ENCODE measurements at regions not wholly inside any gene's neighbourhood (a gene's known extent, or its start where the extent isn't known, plus 50 kb on each side); places are given as distances from the start of the nearest gene placed in this dataset.

- H3K9me2 ChIP-seq (replicated peaks; ENCODE audit: insufficient read depth, low read length), result no peaks in the 10 kb centered on the region
- H3K36me3 ChIP-seq (replicated peaks; ENCODE audit: insufficient read depth, low read length), result no peaks in the 10 kb centered on the region
- H4K20me1 ChIP-seq (ENCODE audit: insufficient read depth, low read length), result no peaks in the 10 kb centered on the region
- H3K27ac ChIP-seq (ENCODE audit: low read length), result no peak overlapping the region
- H3K27me3 ChIP-seq (replicated peaks; ENCODE audit: insufficient read depth, low read length), result no peaks in the 10 kb centered on the region
- no peaks in the 10 kb centered on the region for H3K4me1 ChIP-seq (ENCODE audit: low read length)
- DNase-seq, result no peak
- TF ChIP-seq, protein P1, sequence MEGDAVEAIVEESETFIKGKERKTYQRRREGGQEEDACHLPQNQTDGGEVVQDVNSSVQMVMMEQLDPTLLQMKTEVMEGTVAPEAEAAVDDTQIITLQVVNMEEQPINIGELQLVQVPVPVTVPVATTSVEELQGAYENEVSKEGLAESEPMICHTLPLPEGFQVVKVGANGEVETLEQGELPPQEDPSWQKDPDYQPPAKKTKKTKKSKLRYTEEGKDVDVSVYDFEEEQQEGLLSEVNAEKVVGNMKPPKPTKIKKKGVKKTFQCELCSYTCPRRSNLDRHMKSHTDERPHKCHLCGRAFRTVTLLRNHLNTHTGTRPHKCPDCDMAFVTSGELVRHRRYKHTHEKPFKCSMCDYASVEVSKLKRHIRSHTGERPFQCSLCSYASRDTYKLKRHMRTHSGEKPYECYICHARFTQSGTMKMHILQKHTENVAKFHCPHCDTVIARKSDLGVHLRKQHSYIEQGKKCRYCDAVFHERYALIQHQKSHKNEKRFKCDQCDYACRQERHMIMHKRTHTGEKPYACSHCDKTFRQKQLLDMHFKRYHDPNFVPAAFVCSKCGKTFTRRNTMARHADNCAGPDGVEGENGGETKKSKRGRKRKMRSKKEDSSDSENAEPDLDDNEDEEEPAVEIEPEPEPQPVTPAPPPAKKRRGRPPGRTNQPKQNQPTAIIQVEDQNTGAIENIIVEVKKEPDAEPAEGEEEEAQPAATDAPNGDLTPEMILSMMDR (IDR thresholded peaks at IDR 0.05; ENCODE audit: low read length), result no peak
- no peak for TF ChIP-seq EZH2 (optimal IDR thresholded peaks at IDR 0.05; ENCODE audit: low read depth, low read length)
- TF ChIP-seq EZH2phosphoT487 (IDR thresholded peaks at IDR 0.05; ENCODE audit: low read length), result no peak
- H3K9ac ChIP-seq (ENCODE audit: low read length), result no peak overlapping the region
- H3K4me2 ChIP-seq (ENCODE audit: low read depth, low read length), result no peak overlapping the region
- no peaks in the 10 kb centered on the region for H3K79me2 ChIP-seq (ENCODE audit: low read length)
- H3K4me3 ChIP-seq (ENCODE audit: low read length), result no peak overlapping the region
- no peak overlapping the region for H2AFZ ChIP-seq (ENCODE audit: low read length)
- H3F3A ChIP-seq (ENCODE audit: insufficient read depth, low read length), result no peaks in the 10 kb centered on the region
- H3K9me3 ChIP-seq (replicated peaks; ENCODE audit: insufficient read depth, low read length), result no peaks in the 10 kb centered on the region
Measured at GRCh38 chr7:68505721-68506120, 1092.6 kb upstream of the AUTS2 start.

- Histone ChIP-seq H3K9ac (ENCODE audit: low read length) (no peak overlapping the region), H3K4me1 (ENCODE audit: low read length) (no peaks in the 10 kb centered on the region), H3K36me3 (replicated peaks; ENCODE audit: insufficient read depth, low read length) (no peaks in the 10 kb centered on the region), H3K4me3 (ENCODE audit: low read length) (no peak overlapping the region), H4K20me1 (ENCODE audit: insufficient read depth, low read length) (no peaks in the 10 kb centered on the region), H3K27me3 (replicated peaks; ENCODE audit: insufficient read depth, low read length) (no peaks in the 10 kb centered on the region), H3K9me3 (replicated peaks; ENCODE audit: insufficient read depth, low read length) (no peaks in the 10 kb centered on the region), H3K9me2 (replicated peaks; ENCODE audit: insufficient read depth, low read length) (no peaks in the 10 kb centered on the region), H3K79me2 (ENCODE audit: low read length) (no peaks in the 10 kb centered on the region), H2AFZ (ENCODE audit: low read length) (no peak overlapping the region), H3F3A (ENCODE audit: insufficient read depth, low read length) (no peaks in the 10 kb centered on the region), H3K27ac (ENCODE audit: low read length) (no peak overlapping the region), H3K4me2 (ENCODE audit: low read depth, low read length) (no peak overlapping the region)
- no peak for DNase-seq
- TF ChIP-seq EZH2 (optimal IDR thresholded peaks at IDR 0.05; ENCODE audit: low read depth, low read length) (no peak), EZH2phosphoT487 (IDR thresholded peaks at IDR 0.05; ENCODE audit: low read length) (no peak)
- TF ChIP-seq, protein P1 (IDR thresholded peaks at IDR 0.05; ENCODE audit: low read length), result no peak
Measured at GRCh38 chr7:68507668-68508067, 1090.6 kb upstream of the AUTS2 start.

- no peak overlapping the region for H3K4me3 ChIP-seq (ENCODE audit: low read length)
- no peaks in the 10 kb centered on the region for H3F3A ChIP-seq (ENCODE audit: insufficient read depth, low read length)
- no peaks in the 10 kb centered on the region for H3K27me3 ChIP-seq (replicated peaks; ENCODE audit: insufficient read depth, low read length)
- no peak overlapping the region for H3K9ac ChIP-seq (ENCODE audit: low read length)
- no peaks in the 10 kb centered on the region for H4K20me1 ChIP-seq (ENCODE audit: insufficient read depth, low read length)
- no peak overlapping the region for H2AFZ ChIP-seq (ENCODE audit: low read length)
- no peaks in the 10 kb centered on the region for H3K9me3 ChIP-seq (replicated peaks; ENCODE audit: insufficient read depth, low read length)
- no peaks in the 10 kb centered on the region for H3K9me2 ChIP-seq (replicated peaks; ENCODE audit: insufficient read depth, low read length)
- DNase-seq, result no peak
- H3K4me1 ChIP-seq (ENCODE audit: low read length), result no peaks in the 10 kb centered on the region
- H3K4me2 ChIP-seq (ENCODE audit: low read depth, low read length), result no peak overlapping the region
- no peak overlapping the region for H3K27ac ChIP-seq (ENCODE audit: low read length)
- H3K36me3 ChIP-seq (replicated peaks; ENCODE audit: insufficient read depth, low read length), result no peaks in the 10 kb centered on the region
- TF ChIP-seq, protein P1 (IDR thresholded peaks at IDR 0.05; ENCODE audit: low read length), result no peak
- TF ChIP-seq EZH2phosphoT487 (IDR thresholded peaks at IDR 0.05; ENCODE audit: low read length), result no peak
- TF ChIP-seq EZH2 (optimal IDR thresholded peaks at IDR 0.05; ENCODE audit: low read depth, low read length), result no peak
- no peaks in the 10 kb centered on the region for H3K79me2 ChIP-seq (ENCODE audit: low read length)
Measured at GRCh38 chr7:68509054-68509453, 1089.2 kb upstream of the AUTS2 start.
